Panc1 (cell line): ENCODE measurements at regions not wholly inside any gene's neighbourhood (a gene's known extent, or its start where the extent isn't known, plus 50 kb on each side); places are given as distances from the start of the nearest gene placed in this dataset.

Experiments
- ATAC-seq: fragments of 200-7000 bp; cut with Tn5 transposase; 2 replicates; pipeline ENCODE4 v1.9.1; 2020; ENCODE audit warnings: mild to moderate bottlenecking, moderate library complexity
- BruUV-seq: library from RNA; stranded (reverse); fragments of 400-500 nt; replicated peaks from 2 replicates; lab custom pipeline; 2021; lab: Mats Ljungman, UMichigan
- CTCF ChIA-PET: fragments of 300-600 bp; sonication (Branson Sonifier 250); formaldehyde crosslinking; loops from one replicate; lab custom pipeline; 2022; ENCODE audit warnings: antibody characterized with exemption; lab: Charles Lee
- POLR2A ChIA-PET: fragments of 300-600 bp; sonication (Branson Sonifier 250); formaldehyde crosslinking; loops from one replicate; lab custom pipeline; 2022; ENCODE audit warnings: antibody characterized with exemption; lab: Charles Lee
- DNase-seq: peaks from one replicate; pipeline ENCODE4 v3.0.0-alpha.2; 2010; ENCODE audit warnings: low read depth, low spot score
- H3K27ac ChIP-seq: 2 replicates; pipeline ENCODE4 v1.5.1; 2011; ENCODE audit warnings: mild to moderate bottlenecking, low read length, inconsistent platforms
- H3K27me3 ChIP-seq: fragments of 200-500 bp; sonication (Bioruptor generic); 2 replicates; pipeline ENCODE4 v1.6.0; 2014; ENCODE audit warnings: low read length, inconsistent platforms; ENCODE audit not compliant: control insufficient read depth, insufficient read depth
- H3K36me3 ChIP-seq: fragments of 200-500 bp; sonication (Bioruptor generic); 2 replicates; pipeline ENCODE4 v1.5.1; 2014; ENCODE audit warnings: inconsistent platforms, mild to moderate bottlenecking, low read length, moderate library complexity; ENCODE audit not compliant: control insufficient read depth, insufficient read depth
- H3K4me1 ChIP-seq: 2 replicates; pipeline ENCODE4 v1.5.1; 2011; ENCODE audit warnings: inconsistent platforms, mild to moderate bottlenecking, low read length, moderate library complexity; ENCODE audit not compliant: control insufficient read depth, insufficient read depth
- H3K4me3 ChIP-seq, 2 experiments: 2 replicates each; pipeline ENCODE4 v1.5.1; 2011 to 2012; ENCODE audit warnings: low read depth in 2 of 2, low read length in 2 of 2, mild to moderate bottlenecking in 2 of 2, inconsistent platforms in 1 of 2, moderate library complexity in 1 of 2
- H3K9me3 ChIP-seq: fragments of 200-500 bp; sonication (Bioruptor generic); 2 replicates; pipeline ENCODE4 v1.5.1; 2014; ENCODE audit warnings: low read depth, mild to moderate bottlenecking, inconsistent platforms, low read length, moderate library complexity; ENCODE audit not compliant: control insufficient read depth, insufficient read depth
- POLR2AphosphoS5 ChIP-seq: IDR thresholded peaks from 2 replicates; pipeline ENCODE4 v1.6.1; 2012; ENCODE audit warnings: mild to moderate bottlenecking, low read depth, low read length, moderate library complexity
- SIN3A ChIP-seq: IDR thresholded peaks from 2 replicates; pipeline ENCODE4 v1.6.1; 2012; ENCODE audit warnings: low read depth, mild to moderate bottlenecking, low read length, moderate library complexity, borderline replicate concordance; ENCODE audit not compliant: insufficient read depth
- TCF7L2 ChIP-seq: IDR thresholded peaks from 2 replicates; pipeline ENCODE4 v1.6.1; 2011; ENCODE audit warnings: mild to moderate bottlenecking, low read depth, low read length, inconsistent platforms
- in situ Hi-C: cut with HindIII; loops from 2 replicates; pipeline ENCODE4 v1.10.0; 2016; ENCODE audit warnings: low sequenced_read_pairs, low pct_unique_long_range_greater_than_20kb
- intact Hi-C: fragments of 100-400 bp; cut with micrococcal nuclease; formaldehyde crosslinking; loops from one replicate; pipeline ENCODE4 v1.10.0; 2022; ENCODE audit not compliant: unreplicated experiment
- TF ChIP-seq, protein P1 (sequence below), 2 experiments: IDR thresholded peaks; 2 replicates each; pipeline ENCODE4 v1.6.1; 2011 to 2012; ENCODE audit warnings: low read depth in 2 of 2, control low read depth in 1 of 2, low read length in 1 of 2, mild to moderate bottlenecking in 1 of 2, moderate library complexity in 1 of 2; ENCODE audit not compliant: insufficient read depth in 1 of 2
- TF ChIP-seq, protein P2 (sequence below): fragments of 450-650 bp; IDR thresholded peaks from 2 replicates; pipeline ENCODE4 v1.5.1; 2017; ENCODE audit warnings: mild to moderate bottlenecking

DNA sequence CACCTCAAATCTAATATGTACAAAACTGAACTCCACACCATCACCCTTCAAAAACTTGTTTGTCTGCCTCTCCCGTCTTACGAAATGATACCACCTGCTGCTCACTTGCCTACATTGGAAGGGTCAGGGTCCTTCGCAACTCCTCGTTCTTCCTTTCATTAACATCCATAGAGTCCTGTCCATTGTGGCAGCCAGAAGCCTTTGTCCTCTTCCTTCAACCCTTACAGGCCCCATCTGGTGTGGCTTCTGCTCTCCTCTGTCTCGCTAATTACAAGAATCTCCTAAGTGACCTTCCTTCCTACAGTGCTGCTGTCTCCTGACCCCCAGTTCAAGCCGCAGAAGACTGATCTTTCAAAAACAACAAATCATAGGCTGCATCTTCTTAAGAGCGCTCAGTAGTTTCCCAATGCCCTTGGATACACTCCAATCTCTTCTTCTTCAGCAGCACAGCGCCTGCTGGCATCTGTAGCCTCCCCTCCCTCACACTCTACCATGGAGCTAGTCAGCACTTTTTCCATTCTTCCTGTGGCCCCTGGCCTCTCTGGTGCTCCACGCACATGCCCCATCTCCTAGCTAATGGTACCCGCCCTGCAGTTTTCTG, 382.7 kb downstream of the LIG4 start:
- no peak for TF ChIP-seq TCF7L2
- ATAC-seq (no peak), DNase-seq (no peak)
- Histone ChIP-seq H3K27ac (no peak overlapping the region), H3K36me3 (no peaks in the 10 kb centered on the region), H3K4me1 (no peaks in the 10 kb centered on the region), H3K4me3 (no peak overlapping the region), H3K9me3 (no peaks in the 10 kb centered on the region), H3K27me3 (no peaks in the 10 kb centered on the region)
- POLR2A ChIA-PET: no interaction called here
- BruUV-seq: no TSS peak
- CTCF ChIA-PET: no interaction called here
- in situ Hi-C loops: no loop called here
- intact Hi-C loops: no loop called here

DNA sequence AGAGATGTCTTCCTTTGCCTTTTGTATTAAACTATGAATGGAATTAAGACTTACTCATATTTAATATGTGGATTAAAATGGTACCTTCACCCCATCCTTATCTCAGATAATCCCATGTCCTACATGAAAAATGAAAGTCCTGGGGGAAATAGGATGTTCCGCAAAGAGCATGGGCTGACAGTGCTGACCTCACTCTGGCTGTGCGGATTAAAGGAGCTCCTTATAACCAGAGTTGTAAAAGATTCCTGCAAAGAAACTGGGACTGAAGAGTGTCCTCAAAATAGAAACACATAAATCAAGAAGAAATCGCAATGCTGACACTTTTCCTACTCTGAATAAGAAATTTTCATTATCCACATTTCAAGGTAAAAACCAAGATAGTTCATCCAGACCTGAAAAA, 384.5 kb downstream of the LIG4 start:
- Histone ChIP-seq H3K27ac (no peak overlapping the region), H3K27me3 (no peaks in the 10 kb centered on the region), H3K4me1 (no peaks in the 10 kb centered on the region), H3K36me3 (no peaks in the 10 kb centered on the region), H3K4me3 (no peak overlapping the region), H3K9me3 (no peaks in the 10 kb centered on the region)
- TF ChIP-seq SIN3A (no peak), POLR2AphosphoS5 (no peak), TCF7L2 (no peak)
- TF ChIP-seq, protein P1, sequence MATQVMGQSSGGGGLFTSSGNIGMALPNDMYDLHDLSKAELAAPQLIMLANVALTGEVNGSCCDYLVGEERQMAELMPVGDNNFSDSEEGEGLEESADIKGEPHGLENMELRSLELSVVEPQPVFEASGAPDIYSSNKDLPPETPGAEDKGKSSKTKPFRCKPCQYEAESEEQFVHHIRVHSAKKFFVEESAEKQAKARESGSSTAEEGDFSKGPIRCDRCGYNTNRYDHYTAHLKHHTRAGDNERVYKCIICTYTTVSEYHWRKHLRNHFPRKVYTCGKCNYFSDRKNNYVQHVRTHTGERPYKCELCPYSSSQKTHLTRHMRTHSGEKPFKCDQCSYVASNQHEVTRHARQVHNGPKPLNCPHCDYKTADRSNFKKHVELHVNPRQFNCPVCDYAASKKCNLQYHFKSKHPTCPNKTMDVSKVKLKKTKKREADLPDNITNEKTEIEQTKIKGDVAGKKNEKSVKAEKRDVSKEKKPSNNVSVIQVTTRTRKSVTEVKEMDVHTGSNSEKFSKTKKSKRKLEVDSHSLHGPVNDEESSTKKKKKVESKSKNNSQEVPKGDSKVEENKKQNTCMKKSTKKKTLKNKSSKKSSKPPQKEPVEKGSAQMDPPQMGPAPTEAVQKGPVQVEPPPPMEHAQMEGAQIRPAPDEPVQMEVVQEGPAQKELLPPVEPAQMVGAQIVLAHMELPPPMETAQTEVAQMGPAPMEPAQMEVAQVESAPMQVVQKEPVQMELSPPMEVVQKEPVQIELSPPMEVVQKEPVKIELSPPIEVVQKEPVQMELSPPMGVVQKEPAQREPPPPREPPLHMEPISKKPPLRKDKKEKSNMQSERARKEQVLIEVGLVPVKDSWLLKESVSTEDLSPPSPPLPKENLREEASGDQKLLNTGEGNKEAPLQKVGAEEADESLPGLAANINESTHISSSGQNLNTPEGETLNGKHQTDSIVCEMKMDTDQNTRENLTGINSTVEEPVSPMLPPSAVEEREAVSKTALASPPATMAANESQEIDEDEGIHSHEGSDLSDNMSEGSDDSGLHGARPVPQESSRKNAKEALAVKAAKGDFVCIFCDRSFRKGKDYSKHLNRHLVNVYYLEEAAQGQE (IDR thresholded peaks at IDR 0.05; ENCODE audit: insufficient read depth in 1 of 2, low read depth in 2 of 2, low read length in 1 of 2): no peak
- TF ChIP-seq, protein P2, sequence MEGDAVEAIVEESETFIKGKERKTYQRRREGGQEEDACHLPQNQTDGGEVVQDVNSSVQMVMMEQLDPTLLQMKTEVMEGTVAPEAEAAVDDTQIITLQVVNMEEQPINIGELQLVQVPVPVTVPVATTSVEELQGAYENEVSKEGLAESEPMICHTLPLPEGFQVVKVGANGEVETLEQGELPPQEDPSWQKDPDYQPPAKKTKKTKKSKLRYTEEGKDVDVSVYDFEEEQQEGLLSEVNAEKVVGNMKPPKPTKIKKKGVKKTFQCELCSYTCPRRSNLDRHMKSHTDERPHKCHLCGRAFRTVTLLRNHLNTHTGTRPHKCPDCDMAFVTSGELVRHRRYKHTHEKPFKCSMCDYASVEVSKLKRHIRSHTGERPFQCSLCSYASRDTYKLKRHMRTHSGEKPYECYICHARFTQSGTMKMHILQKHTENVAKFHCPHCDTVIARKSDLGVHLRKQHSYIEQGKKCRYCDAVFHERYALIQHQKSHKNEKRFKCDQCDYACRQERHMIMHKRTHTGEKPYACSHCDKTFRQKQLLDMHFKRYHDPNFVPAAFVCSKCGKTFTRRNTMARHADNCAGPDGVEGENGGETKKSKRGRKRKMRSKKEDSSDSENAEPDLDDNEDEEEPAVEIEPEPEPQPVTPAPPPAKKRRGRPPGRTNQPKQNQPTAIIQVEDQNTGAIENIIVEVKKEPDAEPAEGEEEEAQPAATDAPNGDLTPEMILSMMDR: no peak
- ChIA-PET POLR2A (no interaction called here), CTCF (no interaction called here)
- in situ Hi-C loops: no loop called here
- DNase-seq: no peak
- no peak for ATAC-seq
- BruUV-seq: no TSS peak
- intact Hi-C loops: no loop called here

GRCh38 chr13:107827840-107828549, 387.3 kb downstream of the LIG4 start:
- no peak overlapping the region for H3K27ac ChIP-seq
- ChIA-PET POLR2A (no interaction called here), CTCF (no interaction called here)
- no peaks in the 10 kb centered on the region for H3K4me1 ChIP-seq
- intact Hi-C loops: no loop called here
- DNase-seq: no peak
- H3K27me3 ChIP-seq: no peaks in the 10 kb centered on the region
- no peaks in the 10 kb centered on the region for H3K36me3 ChIP-seq
- TF ChIP-seq TCF7L2: no peak
- TF ChIP-seq POLR2AphosphoS5: no peak
- TF ChIP-seq, protein P2: no peak
- TF ChIP-seq SIN3A: no peak
- TF ChIP-seq, protein P1 (IDR thresholded peaks at IDR 0.05; ENCODE audit: insufficient read depth in 1 of 2, low read depth in 2 of 2, low read length in 1 of 2): no peak
- ATAC-seq: no peak
- in situ Hi-C loops: no loop called here
- no peaks in the 10 kb centered on the region for H3K9me3 ChIP-seq
- no TSS peak for BruUV-seq
- H3K4me3 ChIP-seq: no peak overlapping the region
